GM20431 (cell line): ENCODE measurements at regions not wholly inside any gene's neighbourhood (a gene's known extent, or its start where the extent isn't known, plus 50 kb on each side); places are given as distances from the start of the nearest gene placed in this dataset.
"Not testable (repeated sequence)": the region's sequence is repeated elsewhere in the genome, so short reads cannot be mapped to it uniquely, and the experiment has no call there.

Source experiments
- in situ Hi-C: fragments of 300-500 bp; cut with MseI, MboI; formaldehyde crosslinking; loops from one replicate; pipeline ENCODE4 v1.15.0; 2020; ENCODE audit warnings: low sequenced_read_pairs; ENCODE audit not compliant: unreplicated experiment

DNA sequence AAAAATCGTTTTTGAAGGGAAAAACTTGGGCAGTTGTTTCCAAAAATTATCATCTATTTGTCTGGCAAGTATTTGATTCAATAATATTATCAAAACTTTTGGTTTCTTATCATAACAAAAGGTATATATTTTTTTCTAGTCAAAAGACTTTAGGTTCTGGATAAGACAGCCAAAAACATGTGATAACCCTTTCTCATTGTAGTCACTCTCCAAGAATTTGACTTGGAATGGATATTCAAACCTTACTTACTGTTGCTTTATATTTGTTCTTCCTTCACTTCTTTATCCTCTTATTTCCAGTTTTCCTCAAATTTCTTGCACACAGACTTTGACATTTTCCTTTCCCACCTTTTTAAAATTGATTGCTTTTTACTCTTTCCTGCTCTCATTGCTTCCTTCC, 140.9 kb upstream of the FAM3C start:
- in situ Hi-C loops, result no loop called here

DNA sequence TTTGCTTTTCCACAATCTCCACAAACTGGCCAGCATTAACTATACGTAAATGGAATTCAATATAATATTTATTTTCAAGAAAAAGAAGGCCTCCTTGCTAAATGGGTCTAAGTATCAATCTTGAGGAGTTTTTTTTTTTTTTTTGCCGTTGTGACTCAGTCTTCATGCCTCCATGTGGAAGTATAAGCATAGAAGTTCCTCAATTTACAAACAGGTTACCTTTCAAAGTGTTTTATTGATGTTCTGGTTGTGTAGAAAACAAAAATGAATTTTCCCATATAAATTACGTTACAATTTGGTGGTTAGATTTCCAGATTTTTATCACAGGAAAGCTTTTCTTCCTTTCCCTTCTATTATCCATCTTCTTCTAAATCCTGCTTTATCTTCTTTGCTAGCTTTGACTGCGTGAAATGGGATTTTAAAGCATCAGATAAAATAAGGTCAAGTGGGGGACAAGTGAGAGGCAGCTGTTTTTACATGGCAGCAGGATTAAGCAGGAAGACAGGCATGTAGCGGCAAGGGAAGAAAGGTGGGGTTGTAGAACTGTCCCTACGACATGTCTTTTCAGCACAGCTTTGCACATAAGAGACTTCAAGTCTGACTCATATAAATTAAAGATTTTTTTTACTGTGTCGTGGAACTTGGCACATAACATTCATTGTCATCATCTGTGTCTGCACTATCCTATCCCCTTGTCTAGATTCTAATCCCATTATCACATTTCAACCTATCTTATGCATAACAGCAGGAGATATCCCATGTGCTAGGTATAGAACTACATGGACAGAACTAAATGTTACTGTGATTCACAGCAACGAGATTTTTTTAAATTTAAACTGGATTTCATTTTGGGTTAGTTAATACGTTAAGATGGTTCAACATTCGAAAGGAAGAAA, 135.3 kb upstream of the FAM3C start:
- in situ Hi-C loops, result no loop called here

DNA sequence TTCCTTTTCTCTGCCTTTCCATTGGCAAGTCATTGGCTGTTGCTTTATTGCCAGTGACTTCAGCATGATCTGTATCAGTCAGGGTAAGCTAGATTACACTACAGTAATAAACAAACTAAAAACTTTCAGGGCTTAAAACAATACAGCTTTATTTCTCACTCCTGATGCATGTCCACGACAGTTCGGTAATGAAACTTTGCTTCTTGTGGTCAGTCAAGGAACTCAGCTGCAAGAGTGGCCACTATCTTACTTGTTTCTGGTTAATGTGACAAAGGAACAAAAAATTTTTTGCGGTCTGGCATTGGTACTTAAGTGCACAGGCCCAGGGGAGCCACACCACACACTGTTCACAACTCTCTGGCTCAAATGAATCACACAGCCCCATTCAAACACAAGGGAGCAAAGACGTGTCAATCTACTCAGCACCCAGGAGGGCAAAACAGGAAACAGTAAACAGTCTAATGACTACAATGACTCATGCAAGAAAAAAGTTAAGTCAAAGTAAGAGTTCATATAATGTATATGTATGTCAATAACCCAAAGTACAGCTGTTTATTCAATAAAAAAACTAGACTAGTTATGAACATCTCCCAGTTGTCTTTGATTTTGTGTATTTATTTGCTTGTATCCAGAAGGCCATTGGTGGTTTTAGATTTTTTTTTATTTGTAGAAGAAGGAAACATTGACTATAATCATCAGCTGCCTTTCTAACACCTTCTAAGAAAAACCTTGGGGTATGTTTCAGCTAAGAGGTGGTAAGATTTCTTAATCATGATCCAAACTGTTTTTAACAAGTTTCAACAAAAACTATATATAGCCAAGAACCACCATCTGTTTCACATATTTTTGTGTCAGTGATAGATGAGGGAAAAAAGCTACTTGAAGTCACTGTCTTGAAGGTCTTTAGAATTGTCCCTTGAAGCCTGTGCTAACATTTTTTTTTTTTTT, 134.4 kb upstream of the FAM3C start:
- in situ Hi-C loops, result no loop called here

DNA sequence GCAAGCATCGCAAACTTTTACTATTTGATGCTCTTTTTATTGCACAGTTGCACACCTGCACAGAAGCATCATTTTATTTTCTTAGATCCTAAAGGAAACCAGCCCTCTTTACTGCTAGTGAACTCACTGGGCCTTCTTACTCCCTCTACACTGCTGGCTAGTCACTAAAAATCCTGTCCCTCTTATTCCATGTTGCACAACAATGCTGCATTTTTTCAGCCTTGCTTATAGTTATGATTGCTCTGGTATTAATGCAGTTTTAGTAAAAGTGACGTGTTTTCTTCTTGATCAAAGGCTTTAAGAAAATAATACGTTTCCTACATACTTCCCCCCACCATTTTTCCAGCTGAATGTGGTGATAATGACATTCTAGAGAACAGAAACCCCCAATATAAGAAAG, 132.9 kb upstream of the FAM3C start:
- in situ Hi-C loops, result no loop called here

DNA sequence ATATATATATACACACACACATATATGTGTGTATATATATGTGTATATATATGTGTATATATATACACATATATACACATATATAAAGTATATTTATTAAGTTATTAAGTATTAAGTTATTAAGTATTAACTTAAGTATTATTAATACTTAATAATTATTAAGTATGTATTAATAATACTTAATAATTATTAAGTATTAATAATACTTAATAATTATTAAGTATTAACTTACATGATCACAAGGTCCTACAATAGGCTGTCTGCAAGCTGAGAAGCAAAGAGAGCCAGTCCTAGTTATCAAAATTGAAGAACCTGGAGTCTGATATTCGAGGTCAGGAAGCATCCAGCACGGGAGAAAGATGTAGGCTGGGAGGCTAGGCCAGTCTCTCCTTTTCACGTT, 130.1 kb upstream of the FAM3C start:
- in situ Hi-C loops, result not testable (repeated sequence)

DNA sequence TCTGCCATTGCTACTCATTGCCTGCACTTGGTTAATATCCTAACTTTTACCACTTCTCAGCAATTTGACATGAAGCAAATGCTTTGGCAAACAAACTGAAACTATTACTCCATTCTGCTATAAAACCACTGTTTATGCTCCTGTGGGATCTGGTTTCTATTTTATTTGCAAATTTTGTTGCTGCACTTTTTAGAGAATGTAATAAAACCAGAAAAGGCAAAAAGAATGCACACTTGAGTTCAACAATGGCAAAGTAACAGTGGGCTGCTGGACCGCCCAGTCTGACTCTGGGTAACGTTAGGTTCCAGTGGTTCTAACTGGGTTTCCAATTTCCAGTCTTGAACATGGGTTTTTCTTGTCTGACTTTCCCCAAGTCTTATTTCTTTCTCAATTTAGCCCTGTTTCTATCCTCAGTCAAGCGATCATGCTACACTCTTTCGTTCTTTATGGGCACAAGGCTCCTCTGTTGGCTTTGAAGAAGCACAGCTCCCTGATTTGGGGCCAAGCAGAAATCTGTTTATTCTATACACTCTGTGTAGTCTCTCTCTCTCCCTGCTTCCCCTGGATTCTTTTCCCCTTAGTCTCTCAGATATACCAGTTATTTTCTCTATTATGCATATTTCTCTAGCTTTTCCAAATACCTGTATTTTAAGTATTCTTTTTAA, 129.2 kb upstream of the FAM3C start:
- in situ Hi-C loops, result no loop called here

DNA sequence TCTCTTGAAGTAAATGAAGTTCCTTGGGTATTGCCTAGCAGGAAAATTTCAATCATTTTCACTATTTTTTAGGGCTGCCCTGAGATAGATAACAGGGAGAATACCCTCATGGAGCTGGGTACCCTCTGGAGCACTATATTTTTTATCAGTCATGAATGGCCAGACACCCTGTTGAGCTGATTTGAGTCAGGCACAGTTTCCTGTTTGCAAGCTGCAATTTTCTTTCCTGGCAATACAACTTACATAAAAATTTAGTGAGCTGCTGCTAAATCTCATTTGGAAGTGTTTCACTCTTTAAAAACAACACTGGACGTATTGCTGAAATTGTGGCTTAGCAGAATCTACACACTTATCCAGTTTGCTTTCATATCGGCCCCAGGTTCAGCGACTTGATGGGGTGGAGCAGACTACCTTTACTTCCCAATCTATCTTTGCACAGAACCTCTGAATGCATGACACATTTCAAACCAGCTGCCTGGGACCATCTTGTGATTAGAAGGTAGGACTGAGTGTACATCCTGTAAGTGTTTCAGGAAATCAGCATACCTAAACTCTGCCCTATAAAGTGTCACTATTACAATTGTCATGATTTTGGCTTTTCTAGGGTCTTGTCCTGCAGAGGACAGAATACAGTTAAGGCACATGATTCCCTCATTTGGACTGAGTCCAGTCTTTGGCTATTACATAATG, 125.7 kb upstream of the FAM3C start:
- in situ Hi-C loops, result no loop called here

DNA sequence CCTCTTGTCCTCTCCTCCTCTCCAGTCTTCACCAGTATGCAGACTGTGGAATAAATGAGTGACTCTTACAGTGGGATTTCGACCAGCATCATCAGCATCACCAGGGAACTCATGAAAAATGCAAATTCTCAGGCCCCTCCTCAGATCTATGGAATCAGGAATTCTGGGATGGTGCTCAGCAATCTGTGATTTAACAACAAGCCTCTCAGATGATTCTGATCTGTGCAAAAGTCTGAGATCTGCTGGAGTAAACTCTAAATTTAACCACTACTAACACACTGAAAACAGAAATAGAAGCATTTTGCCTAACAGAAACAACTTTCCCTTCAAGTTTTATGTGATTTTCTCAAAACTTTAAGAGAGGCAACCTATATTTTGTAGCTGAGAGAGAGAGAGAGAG, 124.8 kb upstream of the FAM3C start:
- in situ Hi-C loops, result no loop called here

DNA sequence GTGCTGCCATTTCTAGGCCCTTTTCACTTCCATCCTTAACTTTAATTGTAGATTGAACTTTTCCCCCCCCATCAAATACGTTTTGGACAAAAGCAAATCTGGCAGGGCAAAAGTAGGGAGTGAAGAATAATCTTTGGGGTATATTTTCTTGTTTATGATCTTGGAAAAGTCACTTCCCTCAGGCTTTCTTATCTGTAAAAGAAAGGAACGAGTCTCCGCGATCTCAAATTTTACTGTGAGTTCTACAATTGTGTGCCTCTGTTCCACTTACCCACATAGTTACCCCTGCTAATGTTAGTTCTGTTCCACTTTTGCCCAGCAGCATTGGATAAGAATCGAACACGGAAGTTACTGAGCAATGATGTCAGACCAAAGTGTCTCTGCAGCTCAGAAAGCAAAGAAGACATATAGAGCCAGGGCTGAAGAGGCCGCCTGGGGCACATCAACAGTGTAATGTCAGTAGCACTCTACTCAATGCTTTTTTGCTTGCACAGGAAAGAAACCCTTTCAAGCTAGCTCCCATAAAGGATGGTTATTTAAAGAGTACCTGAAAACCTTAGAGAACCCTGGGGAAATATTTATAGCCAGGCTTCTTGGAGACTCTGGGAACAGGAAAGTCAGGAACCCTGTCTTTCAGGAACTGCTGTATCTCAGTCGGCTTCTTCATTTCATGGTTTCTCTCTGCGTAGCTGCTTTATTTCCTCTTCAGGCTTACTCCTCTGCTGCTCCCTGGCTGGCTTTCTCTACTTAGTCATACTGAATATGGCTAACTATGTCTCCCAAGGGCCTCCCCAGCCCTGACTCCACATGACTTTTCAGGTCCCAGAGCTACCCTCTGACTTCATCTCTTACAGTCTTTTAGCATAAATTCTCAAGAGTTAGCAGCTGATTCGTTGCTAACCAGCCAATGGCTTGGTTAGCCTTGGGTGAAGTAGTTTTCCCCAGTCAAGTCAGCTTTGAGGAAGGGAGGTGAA, 123.7 kb upstream of the FAM3C start:
- in situ Hi-C loops, result no loop called here

DNA sequence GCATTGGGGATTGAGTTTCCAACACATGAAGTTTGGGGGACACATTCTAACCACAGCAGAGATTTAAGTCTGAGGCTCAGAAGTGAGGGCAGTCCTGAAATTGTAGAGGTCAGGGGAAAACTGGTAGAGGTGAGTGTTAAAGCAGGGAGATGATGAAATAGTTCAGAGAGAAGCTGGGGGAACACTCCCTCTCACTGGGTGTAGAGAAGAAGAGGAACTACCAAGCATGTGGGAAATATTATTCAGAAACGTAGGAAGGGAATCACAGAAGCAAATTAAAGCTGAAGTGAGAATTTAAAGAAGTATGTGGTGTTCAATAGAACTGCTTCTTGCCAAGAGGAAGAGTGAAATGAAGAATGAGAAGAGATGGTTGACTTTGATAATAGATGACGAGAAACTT, 121.5 kb upstream of the FAM3C start:
- in situ Hi-C loops, result no loop called here

DNA sequence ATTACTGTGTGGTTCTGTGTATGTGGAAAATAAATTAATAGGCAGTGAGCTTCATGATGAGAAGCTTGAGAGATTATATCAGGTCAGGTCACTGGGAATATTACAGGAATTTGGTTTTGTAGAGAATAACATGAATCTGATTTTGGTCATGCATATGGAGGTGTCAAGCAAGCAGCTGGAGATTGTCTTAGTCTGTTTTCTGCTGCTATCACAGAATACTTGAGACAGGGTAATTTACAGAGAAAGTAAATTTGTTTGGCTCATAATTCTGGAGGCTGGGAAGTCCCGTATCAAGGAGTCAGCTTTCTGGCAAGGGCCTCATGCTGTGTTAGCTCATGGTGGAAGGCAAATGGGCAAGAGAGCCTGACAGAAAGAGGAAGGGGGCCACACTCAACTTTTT, 120.7 kb upstream of the FAM3C start:
- in situ Hi-C loops, result no loop called here

DNA sequence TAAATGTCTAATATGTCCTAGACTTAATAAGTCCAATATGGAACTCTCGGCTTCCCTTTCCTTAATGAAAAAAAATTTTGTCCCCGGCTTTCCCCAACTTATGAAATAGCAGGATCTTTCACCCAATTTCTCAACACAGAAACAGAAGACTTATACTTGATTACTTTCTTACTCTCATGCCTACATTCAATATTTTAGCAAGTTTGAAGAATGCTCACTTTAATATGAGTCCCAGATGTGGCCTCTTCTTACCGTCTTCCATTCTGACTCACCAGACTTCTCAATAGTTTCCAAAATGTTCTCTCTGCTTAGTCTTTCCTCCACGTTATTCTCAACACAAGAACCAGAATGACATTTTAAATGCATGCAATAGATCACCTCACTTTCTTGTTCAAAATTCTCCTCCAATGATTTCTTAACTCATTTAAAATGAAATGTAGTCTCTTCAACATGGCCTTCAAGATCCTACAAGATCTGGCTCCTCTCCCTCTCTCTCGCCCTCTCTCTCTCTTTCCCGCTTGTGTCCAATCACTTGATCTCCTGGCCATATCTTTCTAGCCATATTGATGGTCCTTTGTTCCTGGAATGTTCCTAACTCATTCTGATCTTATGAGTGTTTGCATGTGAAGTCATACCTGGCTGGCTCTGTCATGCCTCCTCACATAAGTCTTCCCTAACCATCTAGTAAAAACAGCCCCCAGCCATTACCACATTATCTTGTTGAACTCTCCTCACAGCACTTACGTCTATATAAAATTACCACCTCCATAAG, 119.7 kb upstream of the FAM3C start:
- in situ Hi-C loops, result no loop called here

DNA sequence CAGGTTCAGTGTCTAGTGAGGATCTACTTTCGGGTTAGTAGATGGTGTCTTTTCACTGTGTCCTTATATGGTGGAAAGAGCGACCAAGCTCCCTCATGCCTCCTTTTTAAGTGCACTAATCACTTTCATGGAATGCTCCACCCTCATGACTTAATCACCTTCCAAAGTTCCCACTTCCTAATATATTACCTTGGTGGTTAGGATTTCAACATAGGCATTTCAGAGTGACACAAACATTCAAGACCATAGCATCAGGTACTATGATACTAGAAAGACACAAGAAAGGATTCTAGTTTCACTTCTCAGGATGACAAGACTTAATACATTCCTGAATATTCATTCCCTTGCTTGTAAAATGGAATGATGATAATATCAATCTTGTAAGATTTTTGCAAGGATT, 119.1 kb upstream of the FAM3C start:
- in situ Hi-C loops, result no loop called here

DNA sequence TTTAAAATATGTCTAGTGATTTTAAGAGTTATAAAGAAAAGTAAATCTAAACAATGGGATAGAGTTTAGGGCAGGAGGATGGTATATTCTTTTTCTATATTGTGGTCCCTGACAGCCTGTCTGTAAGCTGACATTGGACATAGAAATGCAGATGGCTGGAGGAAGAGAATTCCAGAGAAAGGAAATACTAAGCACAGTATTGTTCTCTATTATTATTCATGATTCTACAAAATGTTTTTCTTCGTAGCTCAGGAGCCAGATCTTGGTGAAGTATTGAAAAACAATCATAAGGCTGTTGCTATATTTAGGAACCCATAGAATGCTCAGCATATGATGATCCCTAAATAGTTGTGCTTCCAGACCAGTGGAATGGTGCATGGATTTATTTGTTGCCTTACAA, 117.0 kb upstream of the FAM3C start:
- in situ Hi-C loops, result no loop called here

DNA sequence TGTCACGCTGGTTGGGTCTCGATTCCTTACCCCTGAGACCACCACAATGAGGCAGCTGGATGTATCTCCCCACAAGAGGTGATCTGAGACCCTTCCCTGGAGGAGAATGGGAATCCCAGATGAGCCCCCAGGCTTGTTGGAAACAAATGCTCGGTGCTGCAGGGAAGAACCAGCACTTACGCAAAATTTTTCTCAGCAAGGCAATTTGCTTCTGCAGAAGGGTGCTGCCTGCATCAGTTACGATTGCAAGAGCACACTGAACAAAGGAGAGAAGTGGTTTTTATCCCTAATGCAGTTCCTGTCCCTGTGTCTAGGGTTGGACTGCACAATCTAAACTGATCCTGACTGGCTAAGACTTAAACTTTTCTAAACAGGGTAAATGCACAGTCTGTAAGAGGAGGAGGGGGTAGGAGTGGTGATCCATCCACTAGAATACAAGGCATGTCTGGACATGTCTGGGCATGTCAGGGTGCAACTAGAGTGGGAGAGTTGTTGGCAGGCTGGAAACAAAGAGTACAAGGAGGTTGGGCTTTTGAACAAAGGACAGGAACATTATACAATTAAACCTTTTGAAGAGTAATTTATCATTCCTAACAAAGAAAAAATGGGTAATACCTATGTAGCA, 114.9 kb upstream of the FAM3C start:
- in situ Hi-C loops, result no loop called here

DNA sequence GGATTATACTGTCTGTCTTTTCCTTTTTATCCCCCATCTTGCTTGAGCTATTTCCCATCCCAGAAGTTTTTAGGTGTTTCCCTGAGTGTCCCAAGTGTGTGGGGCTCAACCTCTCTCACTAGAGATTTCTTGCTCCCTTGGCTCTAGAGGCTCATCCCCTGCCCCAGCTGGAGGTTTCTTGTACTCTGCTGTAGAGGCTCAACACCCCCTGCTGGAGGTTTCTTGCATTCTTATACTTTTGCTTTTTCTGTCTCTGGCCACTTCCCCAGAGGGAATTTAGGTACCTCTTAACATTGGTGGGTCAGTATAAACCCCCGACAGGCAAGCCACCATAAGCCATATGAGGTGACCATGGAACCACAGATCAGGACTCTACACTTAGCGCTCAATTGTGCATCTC, 114.2 kb upstream of the FAM3C start:
- in situ Hi-C loops, result no loop called here

DNA sequence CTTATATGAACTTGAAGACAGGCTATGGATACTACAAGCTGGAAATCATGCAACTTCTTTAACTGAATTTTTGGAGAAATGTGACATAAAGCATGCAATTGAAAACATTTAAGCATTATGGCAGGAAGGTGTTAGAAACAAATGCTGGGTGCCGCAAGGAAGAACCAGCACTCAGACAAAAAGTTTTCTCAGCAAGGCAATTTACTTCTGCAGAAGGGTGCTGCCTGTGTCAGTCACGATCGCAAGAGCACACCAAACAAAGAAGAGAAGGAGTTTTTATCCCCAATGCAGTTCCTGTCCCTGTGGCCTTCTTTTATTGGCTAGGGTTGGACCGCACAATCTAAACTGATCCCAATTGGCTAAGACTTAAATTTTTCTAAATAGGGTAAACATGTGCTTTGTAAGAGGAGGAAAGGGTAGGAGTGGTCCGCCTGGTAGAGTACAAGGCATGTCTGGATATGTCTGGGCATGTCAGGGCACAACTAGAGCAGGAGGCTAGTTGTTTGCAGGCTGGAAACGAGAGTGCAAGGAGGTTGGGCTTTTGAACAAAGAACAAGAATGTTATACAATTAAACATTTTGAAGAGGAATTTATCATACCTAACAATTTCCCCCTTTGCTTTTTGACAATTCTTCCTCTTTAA, 109.6 kb upstream of the FAM3C start:
- in situ Hi-C loops, result no loop called here
